PC-3 (cell line): ENCODE measurements at regions not wholly inside any gene's neighbourhood (a gene's known extent, or its start where the extent isn't known, plus 50 kb on each side); places are given as distances from the start of the nearest gene placed in this dataset.

Experiments used
- ATAC-seq: fragments of 200-7000 bp; cut with Tn5 transposase; 2 replicates; pipeline ENCODE4 v1.9.1; 2020; ENCODE audit warnings: mild to moderate bottlenecking, moderate library complexity
- BruUV-seq: library from RNA; stranded (reverse); fragments of 400-500 nt; replicated peaks from 2 replicates; lab custom pipeline; 2021; lab: Mats Ljungman, UMichigan
- CTCF ChIA-PET: fragments of 300-600 bp; sonication (Branson Sonifier 250); formaldehyde crosslinking; loops from one replicate; lab custom pipeline; 2022; ENCODE audit warnings: antibody characterized with exemption; lab: Charles Lee
- POLR2A ChIA-PET: fragments of 300-600 bp; sonication (Branson Sonifier 250); formaldehyde crosslinking; loops from one replicate; lab custom pipeline; 2022; ENCODE audit warnings: antibody characterized with exemption; ENCODE audit not compliant: unreplicated experiment; lab: Charles Lee
- DNase-seq: peaks from one replicate; pipeline ENCODE4 v3.0.0-alpha.2; 2015
- H2AFZ ChIP-seq: fragments of 300-600 bp; sonication (generic); 2 replicates; pipeline ENCODE4 v1.6.0; 2016; ENCODE audit warnings: antibody characterized with exemption, low read length
- H3F3A ChIP-seq: fragments of 300-600 bp; sonication (generic); one replicate; pipeline ENCODE4 v1.6.0; 2017; ENCODE audit warnings: antibody characterized with exemption, low read length, control low read depth, mild to moderate bottlenecking; ENCODE audit not compliant: unreplicated experiment
- H3K27ac ChIP-seq: fragments of 300-600 bp; sonication (generic); 2 replicates; pipeline ENCODE4 v1.5.1; 2016; ENCODE audit warnings: mild to moderate bottlenecking, low read length
- H3K27me3 ChIP-seq: fragments of 300-600 bp; sonication (generic); 2 replicates; pipeline ENCODE4 v1.6.1; 2016; ENCODE audit warnings: low read length, mixed read lengths
- H3K36me3 ChIP-seq: fragments of 300-600 bp; sonication (generic); 2 replicates; pipeline ENCODE4 v1.6.1; 2016; ENCODE audit warnings: low read depth, mixed run types, low read length, mixed read lengths
- H3K4me1 ChIP-seq: fragments of 300-600 bp; sonication (generic); 2 replicates; pipeline ENCODE4 v1.5.1; 2016; ENCODE audit warnings: low read length; ENCODE audit not compliant: insufficient read depth
- H3K4me2 ChIP-seq: fragments of 300-600 bp; sonication (generic); 2 replicates; pipeline ENCODE4 v1.6.0; 2016; ENCODE audit warnings: low read length
- H3K4me3 ChIP-seq: fragments of 300-600 bp; sonication (generic); 2 replicates; pipeline ENCODE4 v1.5.1; 2016; ENCODE audit warnings: mild to moderate bottlenecking, low read length, mixed read lengths
- H3K79me2 ChIP-seq: fragments of 300-600 bp; sonication (generic); 2 replicates; pipeline ENCODE4 v1.6.1; 2017; ENCODE audit warnings: low read length, mixed read lengths
- H3K9ac ChIP-seq: fragments of 300-600 bp; sonication (generic); 2 replicates; pipeline ENCODE4 v1.6.0; 2016; ENCODE audit warnings: mild to moderate bottlenecking, low read length
- H3K9me2 ChIP-seq: fragments of 300-600 bp; sonication (generic); replicated peaks from 2 replicates; pipeline ENCODE4 v1.6.1; 2016; ENCODE audit warnings: mixed run types, low read length, mixed read lengths
- H3K9me3 ChIP-seq: fragments of 300-600 bp; sonication (generic); 2 replicates; pipeline ENCODE4 v1.6.1; 2016; ENCODE audit warnings: low read length, mixed read lengths
- H4K20me1 ChIP-seq: fragments of 300-600 bp; sonication (generic); 2 replicates; pipeline ENCODE4 v1.6.1; 2016; ENCODE audit warnings: low read length, mixed read lengths
- CTCF ChIP-seq: fragments of 300-600 bp; sonication (generic); conservative IDR thresholded peaks from 2 replicates; pipeline ENCODE4 v1.5.1; 2017; ENCODE audit warnings: antibody characterized with exemption, low read depth, mild to moderate bottlenecking, low read length
- EZH2 ChIP-seq: fragments of 300-600 bp; sonication (generic); IDR thresholded peaks from one replicate; pipeline ENCODE4 v1.6.1; 2017; ENCODE audit warnings: antibody characterized with exemption, mild to moderate bottlenecking, low read length; ENCODE audit not compliant: unreplicated experiment
- EZH2phosphoT487 ChIP-seq: fragments of 300-600 bp; sonication (generic); IDR thresholded peaks from 2 replicates; pipeline ENCODE4 v1.6.1; 2018; ENCODE audit warnings: mild to moderate bottlenecking, antibody characterized with exemption, low read length, borderline replicate concordance
- intact Hi-C: fragments of 100-400 bp; cut with micrococcal nuclease; formaldehyde crosslinking; loops from 2 replicates; pipeline ENCODE4 v1.9.0; 2023

- Histone ChIP-seq H3K9me2 (no peaks in the 10 kb centered on the region), H3K9ac (no peak overlapping the region), H3K36me3 (no peaks in the 10 kb centered on the region), H3K9me3 (no peaks in the 10 kb centered on the region), H3F3A (no peaks in the 10 kb centered on the region), H3K27ac (no peak overlapping the region), H4K20me1 (no peaks in the 10 kb centered on the region), H2AFZ (no peak overlapping the region), H3K79me2 (no peaks in the 10 kb centered on the region), H3K4me1 (no peaks in the 10 kb centered on the region), H3K4me2 (no peak overlapping the region), H3K4me3 (no peak overlapping the region), H3K27me3 (peaks cover 82% of the 10 kb centered on the region)
- CTCF ChIA-PET: no interaction called here
- DNase-seq: no peak
- BruUV-seq: no TSS peak
- intact Hi-C loops: no loop called here
- TF ChIP-seq CTCF (peak; percentile 37), EZH2 (no peak)
- POLR2A ChIA-PET: no interaction called here
- no peak for ATAC-seq
These were observed 122.4 kb upstream of the EXOC2 start for GRCh38 chr6:815348-815738.

GRCh38 chr6:814378-815347, 121.7 kb upstream of the EXOC2 start:
- CTCF ChIA-PET: no interaction called here
- TF ChIP-seq EZH2phosphoT487 (no peak), CTCF (no peak), EZH2 (no peak)
- BruUV-seq: no TSS peak

GRCh38 chr6:811831-812230, 118.9 kb upstream of the EXOC2 start:
- ChIA-PET POLR2A (no interaction called here), CTCF (no interaction called here)
- H4K20me1 ChIP-seq: no peaks in the 10 kb centered on the region
- intact Hi-C loops: no loop called here
- no peaks in the 10 kb centered on the region for H3K79me2 ChIP-seq
- no peak overlapping the region for H3K9ac ChIP-seq
- no peak overlapping the region for H2AFZ ChIP-seq
- ATAC-seq: no peak
- H3K4me1 ChIP-seq: no peaks in the 10 kb centered on the region
- H3K36me3 ChIP-seq: no peaks in the 10 kb centered on the region
- H3K9me3 ChIP-seq: no peaks in the 10 kb centered on the region
- H3F3A ChIP-seq: no peaks in the 10 kb centered on the region
- peaks cover 78% of the 10 kb centered on the region for H3K27me3 ChIP-seq
- H3K9me2 ChIP-seq: no peaks in the 10 kb centered on the region
- no peak overlapping the region for H3K4me3 ChIP-seq
- TF ChIP-seq EZH2 (no peak), CTCF (no peak), EZH2phosphoT487 (no peak)
- no peak for DNase-seq
- no TSS peak for BruUV-seq
- no peak overlapping the region for H3K27ac ChIP-seq
- H3K4me2 ChIP-seq: no peak overlapping the region

More at GRCh38 chr6:814378-815347, 121.7 kb upstream of the EXOC2 start:
- Histone ChIP-seq H3K27me3 (peaks cover 80% of the 10 kb centered on the region), H4K20me1 (no peaks in the 10 kb centered on the region), H2AFZ (no peak overlapping the region), H3K9ac (no peak overlapping the region), H3K4me2 (no peak overlapping the region), H3K9me3 (no peaks in the 10 kb centered on the region), H3K9me2 (no peaks in the 10 kb centered on the region), H3K27ac (no peak overlapping the region), H3K79me2 (no peaks in the 10 kb centered on the region), H3K4me1 (no peaks in the 10 kb centered on the region), H3F3A (no peaks in the 10 kb centered on the region), H3K36me3 (no peaks in the 10 kb centered on the region), H3K4me3 (no peak overlapping the region)
- no peak for ATAC-seq
- intact Hi-C loops: no loop called here
- POLR2A ChIA-PET: no interaction called here
- DNase-seq: no peak
